Lung (tissue), 11 donors: ENCODE measurements at regions not wholly inside any gene's neighbourhood (a gene's known extent, or its start where the extent isn't known, plus 50 kb on each side); places are given as distances from the start of the nearest gene placed in this dataset.

ENCODE experiments used
- ATAC-seq: fragments of 200-7000 bp; cut with Tn5 transposase; one replicate; pipeline ENCODE4 v1.9.1; 2020; ENCODE audit warnings: moderate number of reproducible peaks; ENCODE audit not compliant: insufficient read depth, low FRiP score
- DNase-seq, 3 donors: peaks; one replicate each; pipeline ENCODE4 v3.0.0-alpha.2; 2013 to 2017
- H3K27ac ChIP-seq, 2 donors: one replicate each; pipeline ENCODE4 v1.5.1; 2013; ENCODE audit warnings: mild to moderate bottlenecking in 2 of 2, moderate library complexity in 2 of 2, control low read depth in 1 of 2, inconsistent platforms in 1 of 2, low read depth in 1 of 2, low read length in 1 of 2
- H3K27me3 ChIP-seq, 3 donors: one replicate each; pipeline ENCODE4 v1.5.1; 2013; ENCODE audit warnings: low read length in 2 of 3; ENCODE audit not compliant: control insufficient read depth in 3 of 3, insufficient read depth in 3 of 3
- H3K36me3 ChIP-seq, 4 donors: one replicate each; pipeline ENCODE4 v1.5.1; 2013; ENCODE audit warnings: low read length in 4 of 4, mild to moderate bottlenecking in 1 of 4, moderate library complexity in 1 of 4; ENCODE audit not compliant: control insufficient read depth in 4 of 4, insufficient read depth in 4 of 4
- H3K4me1 ChIP-seq, 5 donors: one replicate each; pipeline ENCODE4 v1.5.1; 2013; ENCODE audit warnings: low read length in 5 of 5, mild to moderate bottlenecking in 2 of 5, moderate library complexity in 1 of 5; ENCODE audit not compliant: control insufficient read depth in 5 of 5, insufficient read depth in 5 of 5
- H3K4me3 ChIP-seq: one replicate; pipeline ENCODE4 v1.5.1; 2013; ENCODE audit warnings: mild to moderate bottlenecking, control low read depth, moderate library complexity
- H3K9ac ChIP-seq, 2 donors: one replicate each; pipeline ENCODE4 v1.5.1; 2013; ENCODE audit warnings: low read length in 2 of 2, control low read depth in 1 of 2; ENCODE audit not compliant: insufficient read depth in 1 of 2
- H3K9me3 ChIP-seq, 4 donors: one replicate each; pipeline ENCODE4 v1.5.1; 2013; ENCODE audit warnings: low read length in 3 of 4, mild to moderate bottlenecking in 1 of 4, moderate library complexity in 1 of 4; ENCODE audit not compliant: control insufficient read depth in 4 of 4, insufficient read depth in 3 of 4
- CTCF ChIP-seq: IDR thresholded peaks from 2 replicates; pipeline ENCODE4 v1.5.1; 2012; ENCODE audit warnings: mild to moderate bottlenecking; ENCODE audit errors: control extremely low read depth, extremely low read depth
- WGBS, 2 donors: extraction: QIAGEN DNeasy Blood & Tissue Kit; methylation state at CpG; one replicate each; pipeline ENCODE4 v1.1.7; 2013; 5-methylcytosine and 5-hydroxymethylcytosine counted together
- donor health status: control.
- donor health status: control.
- donor health status: Bipolar disorder and iron deficiency.
- donor health status: healthy.
- donor health status: DM: yes; HTN: yes; CAD: no.

GRCh38 chr13:39960191-39960590, 304.7 kb downstream of the COG6 start:
- H3K27ac ChIP-seq = no peak overlapping the region
- no peak overlapping the region for H3K4me3 ChIP-seq
- WGBS, 2 donors = 74 to 75% methylated on average over 3 of the region's 3 CpGs

GRCh38 chr13:39961036-39961435, 305.6 kb downstream of the COG6 start:
- Histone ChIP-seq H3K4me1 (no peaks in the 10 kb centered on the region), H3K27me3 (no peaks in the 10 kb centered on the region), H3K9ac (no peak overlapping the region), H3K27ac (no peak overlapping the region), H3K36me3 (no peaks in the 10 kb centered on the region), H3K9me3 (no peaks in the 10 kb centered on the region), H3K4me3 (no peak overlapping the region)
- no peak for ATAC-seq
- no peak for DNase-seq
- TF ChIP-seq CTCF = no peak
- WGBS, 2 donors = 67 to 81% methylated on average over 1 of the region's 1 CpG

More at GRCh38 chr13:39960191-39960590, 304.7 kb downstream of the COG6 start:
- H3K4me1 ChIP-seq = no peaks in the 10 kb centered on the region
- TF ChIP-seq CTCF = no peak
- H3K36me3 ChIP-seq = no peaks in the 10 kb centered on the region
- DNase-seq (no peak), ATAC-seq (no peak)
- H3K9ac ChIP-seq = no peak overlapping the region
- no peaks in the 10 kb centered on the region for H3K27me3 ChIP-seq
- no peaks in the 10 kb centered on the region for H3K9me3 ChIP-seq

- no peak overlapping the region for H3K9ac ChIP-seq
- H3K27me3 ChIP-seq = no peaks in the 10 kb centered on the region
- no peak for DNase-seq
- no peak overlapping the region for H3K27ac ChIP-seq
- H3K4me3 ChIP-seq = no peak overlapping the region
- TF ChIP-seq CTCF = no peak
- ATAC-seq = no peak
- 93 to 94% methylated on average over 1 of the region's 1 CpG for WGBS, 2 donors
- H3K36me3 ChIP-seq = no peaks in the 10 kb centered on the region
- no peaks in the 10 kb centered on the region for H3K9me3 ChIP-seq
- H3K4me1 ChIP-seq = no peaks in the 10 kb centered on the region
Measured at GRCh38 chr13:39963612-39964011, 308.1 kb downstream of the COG6 start.

- WGBS, 2 donors = 72 to 87% methylated on average over 3 of the region's 3 CpGs
- DNase-seq = no peak
Measured at GRCh38 chr13:39965309-39965708, 309.8 kb downstream of the COG6 start.

More at GRCh38 chr13:39965309-39965708, 309.8 kb downstream of the COG6 start:
- Histone ChIP-seq H3K4me3 (no peak overlapping the region), H3K9me3 (no peaks in the 10 kb centered on the region), H3K27me3 (no peaks in the 10 kb centered on the region), H3K4me1 (no peaks in the 10 kb centered on the region), H3K27ac (no peak overlapping the region), H3K36me3 (no peaks in the 10 kb centered on the region), H3K9ac (no peak overlapping the region)
- TF ChIP-seq CTCF = no peak
- ATAC-seq = peak; percentile 62
